GM19351 (cell line): ENCODE measurements at regions not wholly inside any gene's neighbourhood (a gene's known extent, or its start where the extent isn't known, plus 50 kb on each side); places are given as distances from the start of the nearest gene placed in this dataset.
"Not testable (repeated sequence)": the region's sequence is repeated elsewhere in the genome, so short reads cannot be mapped to it uniquely, and the experiment has no call there.

Experiments used
- ATAC-seq: cut with Tn5 transposase; IDR thresholded peaks from one replicate; pipeline ENCODE4 v1.9.1; 2021; ENCODE audit warnings: mild to moderate bottlenecking, moderate library complexity; ENCODE audit not compliant: unreplicated experiment

- ATAC-seq, result not testable (repeated sequence)
Observed at GRCh38 chr12:102672212-102672611, 191.8 kb upstream of the IGF1 start.

DNA sequence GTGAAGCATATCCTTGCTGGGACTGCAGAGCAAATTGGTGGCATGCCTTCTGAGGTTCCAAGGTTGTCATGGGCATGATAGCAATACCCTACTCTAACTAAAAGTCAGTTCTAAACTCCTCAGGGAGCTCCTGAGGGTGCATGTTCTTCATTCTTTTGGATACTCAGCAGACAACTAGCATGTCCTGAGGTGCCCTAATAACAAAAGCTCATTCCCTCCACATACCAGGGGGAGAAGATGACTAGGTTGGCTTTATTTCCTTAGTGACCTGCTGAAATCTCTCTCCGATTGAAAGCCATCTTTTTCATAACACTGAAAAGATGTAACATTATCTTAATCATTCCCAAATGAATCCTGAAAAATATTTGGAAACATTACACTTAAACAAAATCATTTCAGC is 188.7 kb upstream of the IGF1 start:
- no peak for ATAC-seq

DNA sequence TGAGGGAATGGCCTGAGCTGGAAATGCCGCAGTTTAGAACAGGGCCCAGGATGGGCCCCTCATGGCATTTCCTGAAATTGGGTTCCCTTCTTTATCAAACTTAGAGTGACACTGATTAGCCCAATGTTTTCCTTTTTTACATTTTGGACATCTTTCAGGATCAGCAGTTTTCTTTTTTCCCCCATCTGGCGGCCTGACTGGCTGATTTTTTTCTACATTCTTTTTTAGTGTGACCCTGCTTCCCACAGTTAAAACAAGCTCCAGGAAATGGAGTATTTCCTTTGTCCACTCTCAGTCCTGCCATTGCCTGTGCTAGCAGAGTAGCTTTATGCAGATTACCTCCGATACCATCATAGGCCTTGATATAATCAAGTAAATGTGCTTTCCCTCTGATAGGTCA is 185.8 kb upstream of the IGF1 start:
- ATAC-seq, result not testable (repeated sequence)

DNA sequence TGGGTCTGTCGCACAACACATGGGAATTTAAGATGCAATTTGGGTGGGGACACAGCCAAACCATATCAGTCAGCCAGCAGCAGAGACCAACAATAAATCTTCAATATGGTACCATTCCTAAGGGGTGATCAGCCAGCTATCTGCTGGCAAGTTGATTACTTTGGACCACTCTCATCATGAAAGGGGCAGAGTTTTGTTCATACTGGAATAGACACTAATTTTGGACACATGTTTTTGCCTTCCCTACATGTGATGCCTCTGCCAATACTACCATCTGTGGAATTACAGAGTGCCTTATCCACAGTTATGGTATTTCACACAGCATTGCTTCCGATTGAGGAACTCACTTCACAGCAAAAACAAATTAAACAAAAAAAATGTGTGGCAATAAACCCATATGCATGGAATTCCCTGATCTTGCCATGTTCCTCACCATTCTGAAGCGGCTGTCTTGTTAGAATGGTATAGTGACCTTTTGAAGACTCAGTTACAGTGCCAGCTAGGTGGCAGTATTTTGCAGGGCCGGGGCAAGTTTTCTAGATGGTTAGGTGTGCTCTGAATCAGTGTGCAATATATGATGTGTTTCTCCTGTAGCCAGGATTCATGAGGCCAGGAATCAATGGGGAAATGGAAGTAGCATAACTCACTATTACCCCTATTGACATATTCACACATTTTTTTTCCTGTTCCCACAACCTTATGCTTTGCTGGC is 179.0 kb upstream of the IGF1 start:
- ATAC-seq, result no peak

DNA sequence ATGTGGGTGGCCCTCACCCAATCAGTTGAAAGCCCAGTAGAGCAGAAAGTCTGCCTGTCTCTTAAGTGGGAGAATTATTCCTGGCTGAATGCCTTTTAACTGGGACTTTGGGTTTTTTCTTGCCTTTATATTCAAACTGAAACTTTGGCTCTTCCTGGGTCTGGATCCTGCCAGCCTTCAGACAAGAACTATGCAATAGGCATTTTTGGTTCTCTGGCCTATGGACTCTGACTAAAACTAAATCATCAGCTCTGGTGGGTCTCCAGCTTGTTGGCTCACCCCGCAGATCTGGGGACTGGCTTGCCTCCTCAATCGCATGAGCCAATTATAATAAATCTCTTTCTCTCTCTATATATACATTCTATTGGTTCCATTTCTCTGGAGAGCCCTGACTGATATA is 173.0 kb upstream of the IGF1 start:
- ATAC-seq, result no peak

- ATAC-seq, result peak; percentile 60
Observed at GRCh38 chr12:102652645-102653313, 172.4 kb upstream of the IGF1 start.

DNA sequence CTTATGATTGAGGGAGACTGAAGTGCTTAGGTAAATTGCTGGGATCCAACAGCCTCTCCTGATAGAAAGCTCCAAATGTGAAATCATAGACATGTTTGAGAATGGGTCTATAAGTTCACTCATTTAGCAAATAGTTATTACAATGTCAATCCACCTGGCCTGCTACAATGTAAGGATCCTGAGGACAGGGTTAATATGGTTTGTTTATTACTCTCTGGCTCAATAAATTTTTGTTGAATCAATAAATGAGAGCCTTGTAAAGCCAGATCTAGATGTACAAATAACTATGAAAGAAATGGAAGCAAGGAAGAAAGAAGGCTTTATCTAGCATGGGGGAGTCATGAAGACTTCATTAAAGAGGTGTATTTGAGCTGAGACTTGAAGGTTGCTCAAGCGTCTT is 165.6 kb upstream of the IGF1 start:
- ATAC-seq, result no peak

- ATAC-seq, result no peak
Observed at GRCh38 chr12:102643879-102644575, 163.7 kb upstream of the IGF1 start.

- no peak for ATAC-seq
Observed at GRCh38 chr12:102642199-102642598, 161.8 kb upstream of the IGF1 start.

- not testable (repeated sequence) for ATAC-seq
Observed at GRCh38 chr12:102640658-102641057, 160.3 kb upstream of the IGF1 start.

GRCh38 chr12:102638777-102639176 is 158.4 kb upstream of the IGF1 start:
- no peak for ATAC-seq

DNA sequence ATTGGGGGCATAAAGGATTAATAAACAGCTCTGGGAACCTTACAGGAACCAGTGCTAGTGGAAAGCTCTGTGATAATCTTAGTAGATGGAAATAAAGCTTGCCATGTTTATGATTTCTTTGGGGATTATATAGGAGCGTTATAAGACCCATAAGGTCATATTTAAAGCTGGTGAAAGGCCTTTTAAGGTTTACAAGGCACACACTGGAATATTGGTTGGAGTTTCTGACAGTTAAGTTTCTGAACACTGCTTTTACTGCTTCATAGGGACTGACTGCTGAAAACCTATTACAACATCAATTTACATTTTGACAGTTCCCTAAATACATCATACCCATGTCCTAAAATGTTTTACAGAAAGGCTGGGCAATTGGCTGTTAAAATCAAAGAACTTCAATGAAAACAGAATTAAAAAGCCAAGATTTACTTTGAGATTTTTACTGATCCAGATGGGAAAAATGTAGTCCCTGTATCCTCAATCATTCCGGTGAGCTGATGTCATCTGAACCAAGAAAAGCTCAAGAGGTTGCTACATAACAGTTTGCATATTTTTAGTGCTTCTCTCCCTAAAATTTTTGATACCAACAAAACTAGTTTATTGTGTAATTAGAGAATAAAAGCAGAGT is 153.7 kb upstream of the IGF1 start:
- ATAC-seq, result no peak

DNA sequence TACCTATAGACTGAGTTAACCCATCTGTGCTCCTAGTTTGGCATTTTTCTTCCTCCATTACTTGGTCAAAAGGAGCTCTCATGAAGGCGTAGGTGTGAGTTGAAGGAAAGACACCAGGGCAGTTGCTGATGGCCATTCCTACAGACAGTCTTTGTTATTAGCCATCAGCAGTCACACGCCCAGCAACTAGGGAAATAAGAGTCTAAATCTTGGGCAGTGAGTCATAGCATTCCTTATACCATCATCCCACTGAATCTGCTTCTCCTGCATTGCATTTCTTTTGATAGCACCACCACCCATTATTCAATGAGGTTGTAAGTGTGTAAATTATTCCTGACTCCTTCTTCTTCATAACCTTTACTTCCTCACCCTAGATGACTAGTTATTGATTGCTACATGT is 150.9 kb upstream of the IGF1 start:
- no peak for ATAC-seq

GRCh38 chr12:102629262-102629888 is 149.0 kb upstream of the IGF1 start:
- no peak for ATAC-seq

DNA sequence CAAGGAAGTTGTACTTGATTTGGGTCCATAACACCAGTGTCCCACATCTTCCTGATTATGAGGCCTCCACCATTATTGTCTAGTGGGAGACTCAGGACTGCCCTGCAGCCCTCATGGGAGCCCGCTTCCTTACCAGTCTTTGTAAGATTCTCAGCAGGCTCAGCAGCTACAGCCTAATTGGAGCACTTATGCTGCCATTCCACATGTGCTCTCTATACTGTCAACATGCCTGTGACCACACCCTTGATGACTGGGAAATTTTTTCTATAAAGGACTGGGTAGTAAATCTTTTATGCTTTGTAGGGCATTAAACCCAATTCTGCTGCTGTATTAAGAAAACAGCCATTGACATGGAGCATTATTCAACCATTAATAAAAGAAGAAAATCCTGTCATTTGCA is 145.5 kb upstream of the IGF1 start:
- no peak for ATAC-seq

DNA sequence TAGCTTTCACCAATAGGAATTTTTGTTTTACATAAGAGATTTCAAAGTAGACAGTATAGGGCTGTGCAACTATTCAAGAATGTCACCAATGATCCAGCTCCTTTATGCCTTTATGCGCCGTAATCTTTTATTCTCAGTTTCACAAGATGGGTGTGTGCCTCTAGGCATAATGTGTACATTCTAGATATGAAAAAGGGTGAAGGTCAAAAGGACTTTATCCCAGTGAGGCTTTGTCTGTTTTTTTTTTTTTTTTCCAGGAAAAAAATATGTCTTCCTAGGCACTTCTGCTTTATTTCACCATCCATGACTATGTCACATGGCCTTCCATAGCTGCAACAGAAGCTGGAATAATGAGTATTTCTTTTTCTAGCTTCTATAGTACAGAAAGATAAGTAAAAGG is 142.3 kb upstream of the IGF1 start:
- ATAC-seq, result no peak

- no peak for ATAC-seq
Observed at GRCh38 chr12:102618197-102618877, 138.0 kb upstream of the IGF1 start.

- ATAC-seq, result no peak
Observed at GRCh38 chr12:102616692-102617091, 136.3 kb upstream of the IGF1 start.

GRCh38 chr12:102611995-102612394 is 131.6 kb upstream of the IGF1 start:
- no peak for ATAC-seq

DNA sequence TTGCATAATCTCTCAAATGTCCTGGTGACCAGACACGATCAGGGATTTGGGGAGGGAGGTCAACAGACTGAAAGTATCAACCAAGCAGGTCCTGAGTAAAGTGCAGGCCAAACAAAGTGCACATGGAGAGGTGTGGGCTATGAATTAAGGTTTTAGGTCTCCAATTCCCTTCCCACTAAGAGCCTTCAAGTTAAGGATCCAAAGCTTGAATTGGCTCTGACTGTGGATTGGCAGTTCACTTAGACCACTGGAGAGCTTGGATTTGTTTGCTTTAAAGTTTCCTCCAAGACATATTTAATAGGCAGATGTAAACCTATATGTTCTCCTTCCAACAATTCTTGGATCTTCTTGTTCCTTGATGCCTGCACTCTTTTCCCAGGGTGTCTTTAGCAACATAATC is 129.6 kb upstream of the IGF1 start:
- ATAC-seq, result no peak

GRCh38 chr12:102603021-102603420 is 122.7 kb upstream of the IGF1 start:
- ATAC-seq, result no peak
